Jurkat, Clone E6-1 (cell line): ENCODE measurements at regions not wholly inside any gene's neighbourhood (a gene's known extent, or its start where the extent isn't known, plus 50 kb on each side); places are given as distances from the start of the nearest gene placed in this dataset.
"Not testable (repeated sequence)": the region's sequence is repeated elsewhere in the genome, so short reads cannot be mapped to it uniquely, and the experiment has no call there.

Experiments
- DNase-seq: peaks from one replicate; pipeline ENCODE4 v3.0.0-alpha.2; 2011; ENCODE audit warnings: low read depth, low spot score
- H3K4me3 ChIP-seq: 2 replicates; pipeline ENCODE4 v1.5.1; 2011; ENCODE audit warnings: mild to moderate bottlenecking, low read length, control low read depth, moderate library complexity

- no peak for DNase-seq
- H3K4me3 ChIP-seq = no peak overlapping the region
Observed at GRCh38 chr15:81056304-81056703, 55.6 kb downstream of the TLNRD1 start.

GRCh38 chr15:81060470-81060869, 59.7 kb downstream of the TLNRD1 start:
- DNase-seq = no peak
- H3K4me3 ChIP-seq = no peak overlapping the region

GRCh38 chr15:81060907-81061306, 60.2 kb downstream of the TLNRD1 start:
- no peak for DNase-seq
- H3K4me3 ChIP-seq = no peak overlapping the region

GRCh38 chr15:81061490-81062253, 60.9 kb downstream of the TLNRD1 start:
- no peak overlapping the region for H3K4me3 ChIP-seq
- DNase-seq = no peak

GRCh38 chr15:81062937-81063336, 62.2 kb downstream of the TLNRD1 start:
- DNase-seq = no peak

GRCh38 chr15:81064253-81064652, 63.5 kb downstream of the TLNRD1 start:
- no peak overlapping the region for H3K4me3 ChIP-seq
- DNase-seq = no peak

More at GRCh38 chr15:81062937-81063336, 62.2 kb downstream of the TLNRD1 start:
- no peak overlapping the region for H3K4me3 ChIP-seq

- H3K4me3 ChIP-seq, DNase-seq: not testable (repeated sequence)
Observed at GRCh38 chr15:81067567-81067966, 66.5 kb upstream of the CFAP161 start.

GRCh38 chr15:81068516-81068915, 65.6 kb upstream of the CFAP161 start:
- no peak for DNase-seq
- no peak overlapping the region for H3K4me3 ChIP-seq

DNA sequence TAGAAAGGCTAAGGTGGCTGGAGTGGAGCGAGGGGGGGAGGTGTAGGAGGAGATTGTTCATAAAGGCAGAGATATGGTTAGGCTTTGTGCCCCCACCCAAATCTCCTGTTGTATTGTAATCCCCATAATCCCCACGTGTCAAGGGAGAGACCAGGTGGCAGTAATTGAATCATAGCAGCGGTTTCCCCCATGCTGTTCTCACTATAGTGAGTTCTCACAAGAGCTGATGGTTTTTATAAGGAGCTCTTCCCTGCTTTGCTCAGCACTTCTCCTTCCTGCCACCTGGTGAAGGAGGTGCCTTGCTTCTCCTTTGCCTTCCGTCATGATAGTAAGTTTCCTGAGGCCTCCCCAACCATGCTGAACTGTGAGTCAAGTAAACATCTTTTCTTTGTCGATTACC, 64.7 kb upstream of the CFAP161 start:
- DNase-seq = peak; percentile 17
- no peak overlapping the region for H3K4me3 ChIP-seq

DNA sequence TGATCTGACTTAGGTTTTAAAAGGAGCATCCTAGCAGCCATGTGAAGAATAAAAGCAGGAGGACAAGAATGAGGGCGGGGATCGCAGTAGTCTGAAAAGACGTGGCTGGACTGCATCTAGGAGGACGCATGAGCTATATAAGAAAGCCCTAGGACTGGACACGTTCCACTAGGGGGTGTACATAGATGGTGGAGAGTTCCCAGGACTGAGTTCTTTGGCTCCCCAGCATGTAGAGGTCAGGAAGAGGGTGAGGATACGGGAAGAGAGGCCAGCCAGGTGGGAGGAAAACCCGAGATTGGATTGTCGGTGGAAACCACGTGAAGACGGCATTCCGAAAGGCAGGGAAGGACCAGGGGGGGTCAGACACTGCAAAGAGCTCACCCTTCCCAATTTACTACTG, 64.2 kb upstream of the CFAP161 start:
- no peak for DNase-seq
- H3K4me3 ChIP-seq = no peak overlapping the region

- no peak overlapping the region for H3K4me3 ChIP-seq
- DNase-seq = no peak
Observed at GRCh38 chr15:81071120-81071519, 63.0 kb upstream of the CFAP161 start.

- no peak overlapping the region for H3K4me3 ChIP-seq
- no peak for DNase-seq
Observed at GRCh38 chr15:81071705-81072104, 62.4 kb upstream of the CFAP161 start.

DNA sequence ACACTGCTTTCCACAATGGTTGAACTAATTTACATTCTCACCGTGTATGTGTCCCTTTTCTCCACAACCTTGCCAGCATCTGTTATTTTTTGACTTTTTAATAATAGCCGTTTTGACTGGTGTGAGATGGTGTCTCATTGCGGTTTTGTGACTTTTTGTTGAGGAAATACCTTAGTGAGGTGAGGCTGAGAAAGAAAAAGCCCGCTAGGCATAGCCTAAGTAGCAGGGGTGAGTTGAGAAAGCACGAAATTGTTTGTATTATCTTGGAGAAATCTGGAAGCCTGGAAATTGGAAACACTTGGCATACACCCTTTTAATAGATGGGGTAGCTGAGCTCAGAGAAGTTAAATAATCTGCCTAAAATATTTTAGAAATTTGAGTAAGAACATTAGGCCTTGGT, 61.5 kb upstream of the CFAP161 start:
- DNase-seq = no peak
- H3K4me3 ChIP-seq = no peak overlapping the region

DNA sequence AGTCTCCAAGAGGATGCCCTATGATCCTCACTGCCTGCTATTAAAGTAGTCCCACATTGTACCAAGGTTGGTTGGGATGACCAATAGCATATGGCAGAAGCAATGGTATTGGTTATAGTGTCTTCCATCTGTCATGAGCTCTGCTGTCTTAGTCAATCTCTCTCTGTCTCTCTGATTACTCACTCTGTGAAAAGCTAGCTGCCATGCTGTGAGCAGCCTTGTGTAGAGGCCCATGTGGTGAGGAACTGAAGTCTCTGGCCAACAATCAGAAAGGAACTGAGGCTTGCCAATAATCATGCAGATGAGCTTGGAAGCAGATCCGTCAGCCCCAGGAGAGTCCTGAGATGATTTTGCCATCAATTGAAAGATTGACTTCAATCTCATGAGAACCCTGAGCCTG, 60.3 kb upstream of the CFAP161 start:
- DNase-seq = no peak
- no peak overlapping the region for H3K4me3 ChIP-seq

DNA sequence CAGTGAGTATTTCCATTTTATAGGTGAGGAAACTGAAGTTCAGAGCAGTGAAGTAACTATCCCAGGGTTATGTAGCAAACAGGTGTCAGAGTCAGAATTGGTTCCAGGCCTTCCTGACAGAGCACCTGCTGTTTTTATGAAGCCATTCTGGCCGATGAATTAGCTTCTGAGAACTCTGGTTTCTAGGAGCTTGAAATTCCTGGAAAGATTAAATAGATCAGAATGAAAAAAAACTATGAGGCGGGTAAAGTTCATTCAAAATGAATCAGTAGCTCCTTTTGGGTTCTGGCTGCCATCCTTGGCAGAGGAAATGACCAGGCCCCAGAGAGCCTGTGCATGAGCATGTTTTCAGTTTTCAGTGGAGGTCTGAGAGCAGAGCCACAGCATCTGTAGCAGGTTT, 59.3 kb upstream of the CFAP161 start:
- no peak for DNase-seq
- no peak overlapping the region for H3K4me3 ChIP-seq

GRCh38 chr15:81075272-81075671, 58.8 kb upstream of the CFAP161 start:
- no peak for DNase-seq
- no peak overlapping the region for H3K4me3 ChIP-seq

GRCh38 chr15:81080996-81081395, 53.1 kb upstream of the CFAP161 start:
- no peak overlapping the region for H3K4me3 ChIP-seq
- no peak for DNase-seq

- DNase-seq = no peak
- H3K4me3 ChIP-seq = no peak overlapping the region
Observed at GRCh38 chr15:81083201-81083600, 50.9 kb upstream of the CFAP161 start.
